SK-N-MC (cell line): ENCODE measurements at regions not wholly inside any gene's neighbourhood (a gene's known extent, or its start where the extent isn't known, plus 50 kb on each side); places are given as distances from the start of the nearest gene placed in this dataset.

Experiments
- EZH2 ChIP-seq: fragments of 200-600 bp; sonication (generic); IDR thresholded peaks from one replicate; pipeline ENCODE4 v1.6.1; 2017; ENCODE audit warnings: antibody characterized with exemption
- FOXP2 ChIP-seq: optimal IDR thresholded peaks from 2 replicates; pipeline ENCODE3; 2011; ENCODE audit warnings: mild to moderate bottlenecking, moderate library complexity; ENCODE audit not compliant: insufficient read depth; ENCODE audit errors: extremely low read length, control extremely low read depth
- POLR2AphosphoS5 ChIP-seq: IDR thresholded peaks from 2 replicates; pipeline ENCODE4 v1.6.1; 2012; ENCODE audit warnings: mild to moderate bottlenecking, low read depth, low read length, borderline replicate concordance

DNA sequence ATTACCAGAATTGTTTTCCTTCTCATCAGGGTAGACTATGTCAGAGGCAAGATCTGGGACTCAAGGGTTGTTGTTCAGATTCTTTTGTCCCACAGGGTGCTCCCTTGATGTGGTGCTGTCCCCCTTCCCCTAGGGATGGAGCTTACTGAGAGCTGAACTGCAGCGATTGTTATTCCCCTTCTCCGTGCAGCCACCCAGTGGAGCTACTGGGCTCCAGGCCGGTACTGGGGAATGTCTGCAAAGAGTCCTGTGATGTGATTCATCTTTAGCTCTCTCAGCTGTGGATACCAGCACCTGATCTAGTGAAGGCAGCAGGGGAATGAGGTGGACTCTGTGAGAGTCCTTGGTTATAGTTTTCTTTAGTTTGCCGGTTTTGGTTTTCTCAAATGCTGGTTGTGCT, 247.4 kb upstream of the HAND2 start:
- no peak for TF ChIP-seq FOXP2
- TF ChIP-seq POLR2AphosphoS5, result no peak
- no peak for TF ChIP-seq EZH2
